Right atrium auricular region (tissue), 2 donors: ENCODE measurements at regions not wholly inside any gene's neighbourhood (a gene's known extent, or its start where the extent isn't known, plus 50 kb on each side); places are given as distances from the start of the nearest gene placed in this dataset.

Source experiments
- DNase-seq: peaks from one replicate; pipeline ENCODE4 v3.0.0-alpha.2; 2019; ENCODE audit warnings: low spot score
- H3K27ac ChIP-seq, 2 donors: fragments of 200-600 bp; sonication (generic); 1 replicate in 1 of 2; 2 replicates in 1 of 2; pipeline ENCODE4 v1.5.1; 2016 to 2019
- H3K27me3 ChIP-seq, 2 donors: fragments of 200-600 bp; sonication (generic); one replicate each; pipeline versions ENCODE4 v1.5.1 to v1.6.0; 2017 to 2019
- H3K36me3 ChIP-seq: fragments of 200-600 bp; sonication (generic); one replicate; pipeline ENCODE4 v1.5.1; 2016
- H3K4me1 ChIP-seq, 2 donors: fragments of 200-600 bp; sonication (generic); one replicate each; pipeline versions ENCODE4 v1.5.1 to v1.6.0; 2017 to 2019
- H3K4me3 ChIP-seq, 2 donors: fragments of 200-600 bp; sonication (generic); 1 replicate in 1 of 2; 2 replicates in 1 of 2; pipeline ENCODE4 v1.5.1; 2017 to 2019; ENCODE audit warnings: mild to moderate bottlenecking in 1 of 2, moderate library complexity in 1 of 2
- H3K9me3 ChIP-seq, 2 donors: fragments of 200-600 bp; sonication (generic); one replicate each; pipeline ENCODE4 v1.5.1; 2019
- TF ChIP-seq, protein P1 (sequence below), 2 donors: fragments of 200-600 bp; sonication (generic); IDR thresholded peaks; one replicate each; pipeline ENCODE4 v1.5.1; 2019; ENCODE audit warnings: antibody characterized with exemption in 2 of 2

DNA sequence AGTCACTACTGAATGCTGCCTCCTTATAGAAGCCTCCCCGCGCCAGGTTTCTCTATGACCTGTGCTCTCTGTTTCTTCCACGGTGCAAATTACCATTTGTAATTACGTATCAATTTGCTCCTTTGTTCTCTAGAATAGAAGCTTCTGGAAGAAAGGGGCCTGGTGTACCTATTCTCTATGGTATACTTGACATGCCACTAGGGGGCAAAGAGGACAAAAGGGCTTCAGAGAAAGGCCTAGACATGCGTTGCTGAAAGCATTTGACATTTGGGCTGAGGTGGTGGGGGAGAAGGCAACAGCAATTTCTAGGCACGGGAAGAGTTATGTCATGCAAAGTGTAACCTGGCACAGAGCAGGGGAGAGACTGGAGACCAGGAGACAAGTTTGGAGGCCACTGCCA is 148.7 kb downstream of the WDR11 start:
- TF ChIP-seq, protein P1, sequence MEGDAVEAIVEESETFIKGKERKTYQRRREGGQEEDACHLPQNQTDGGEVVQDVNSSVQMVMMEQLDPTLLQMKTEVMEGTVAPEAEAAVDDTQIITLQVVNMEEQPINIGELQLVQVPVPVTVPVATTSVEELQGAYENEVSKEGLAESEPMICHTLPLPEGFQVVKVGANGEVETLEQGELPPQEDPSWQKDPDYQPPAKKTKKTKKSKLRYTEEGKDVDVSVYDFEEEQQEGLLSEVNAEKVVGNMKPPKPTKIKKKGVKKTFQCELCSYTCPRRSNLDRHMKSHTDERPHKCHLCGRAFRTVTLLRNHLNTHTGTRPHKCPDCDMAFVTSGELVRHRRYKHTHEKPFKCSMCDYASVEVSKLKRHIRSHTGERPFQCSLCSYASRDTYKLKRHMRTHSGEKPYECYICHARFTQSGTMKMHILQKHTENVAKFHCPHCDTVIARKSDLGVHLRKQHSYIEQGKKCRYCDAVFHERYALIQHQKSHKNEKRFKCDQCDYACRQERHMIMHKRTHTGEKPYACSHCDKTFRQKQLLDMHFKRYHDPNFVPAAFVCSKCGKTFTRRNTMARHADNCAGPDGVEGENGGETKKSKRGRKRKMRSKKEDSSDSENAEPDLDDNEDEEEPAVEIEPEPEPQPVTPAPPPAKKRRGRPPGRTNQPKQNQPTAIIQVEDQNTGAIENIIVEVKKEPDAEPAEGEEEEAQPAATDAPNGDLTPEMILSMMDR (IDR thresholded peaks at IDR 0.05): no peak
- no peaks in the 10 kb centered on the region for H3K4me1 ChIP-seq
- H3K4me3 ChIP-seq: no peak overlapping the region
- H3K27ac ChIP-seq: no peak overlapping the region
- no peak for DNase-seq
- no peaks in the 10 kb centered on the region for H3K27me3 ChIP-seq
- no peaks in the 10 kb centered on the region for H3K36me3 ChIP-seq
- H3K9me3 ChIP-seq: no peaks in the 10 kb centered on the region

DNA sequence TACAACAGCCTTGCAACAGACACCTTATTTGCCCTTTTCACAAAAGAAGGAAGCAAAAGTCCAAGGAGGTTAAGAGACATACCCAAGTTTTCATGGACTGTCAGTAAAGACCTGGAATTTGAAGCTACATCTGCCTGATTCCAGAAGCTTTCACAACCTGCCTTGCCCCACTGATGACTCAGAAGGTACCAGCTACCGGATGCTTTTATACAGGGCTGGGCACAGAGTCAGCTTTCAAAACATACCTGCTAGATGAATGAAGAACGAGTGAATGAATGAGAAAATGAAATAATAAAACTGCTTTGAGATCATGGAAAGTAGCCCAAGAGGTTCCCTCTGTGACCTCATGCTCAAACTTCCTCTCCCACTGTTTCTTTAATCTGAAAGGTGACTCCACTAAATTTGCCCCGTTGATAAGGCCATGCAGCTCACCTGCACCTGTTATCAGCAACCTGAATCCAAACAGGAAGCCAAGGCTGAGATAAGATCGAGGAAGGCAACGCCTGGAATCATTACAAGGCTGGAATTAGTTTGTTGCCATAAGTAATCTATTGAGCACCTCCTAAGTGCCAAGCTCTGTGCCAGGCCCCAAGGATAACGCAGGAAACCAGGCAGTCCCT is 151.5 kb downstream of the WDR11 start:
- Histone ChIP-seq H3K4me1 (no peaks in the 10 kb centered on the region), H3K9me3 (peaks cover 0 to 25% of the 10 kb centered on the region in 2 donors), H3K27me3 (no peaks in the 10 kb centered on the region), H3K4me3 (no peak overlapping the region), H3K36me3 (no peaks in the 10 kb centered on the region), H3K27ac (no peak overlapping the region)
- TF ChIP-seq, protein P1 (IDR thresholded peaks at IDR 0.05): no peak
- no peak for DNase-seq

DNA sequence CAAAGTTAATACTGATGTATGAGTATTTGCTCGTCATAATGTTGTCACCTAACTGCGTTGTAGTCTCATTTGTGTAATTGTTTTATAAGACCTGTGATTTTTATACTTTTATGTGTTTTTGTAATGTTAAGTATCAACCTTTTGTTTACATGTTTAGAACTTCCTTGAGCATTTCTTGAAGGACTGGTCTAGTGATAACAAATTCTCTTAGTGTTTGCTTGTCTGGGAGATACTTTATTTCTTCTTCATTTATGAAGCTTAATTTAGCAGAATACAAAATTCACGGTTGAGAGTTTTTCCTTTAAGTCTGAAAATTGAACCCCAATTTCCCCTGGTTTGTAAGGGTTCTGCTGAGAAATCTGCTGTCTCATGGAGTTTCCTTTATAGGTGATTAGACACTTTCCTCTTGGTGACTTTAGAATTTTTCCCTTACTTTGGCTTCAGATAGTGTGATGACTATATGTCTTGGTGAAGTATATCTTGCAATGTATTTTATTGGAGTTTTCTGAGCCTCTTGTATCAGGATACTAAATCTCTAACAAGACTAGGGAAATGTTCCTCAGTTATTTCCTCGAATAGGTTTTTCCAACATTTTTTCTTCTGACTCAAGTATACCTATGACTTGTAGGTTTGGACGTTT is 154.9 kb downstream of the WDR11 start:
- no peaks in the 10 kb centered on the region for H3K27me3 ChIP-seq
- peaks cover 0 to 31% of the 10 kb centered on the region in 2 donors for H3K9me3 ChIP-seq
- no peak overlapping the region for H3K27ac ChIP-seq
- no peaks in the 10 kb centered on the region for H3K36me3 ChIP-seq
- TF ChIP-seq, protein P1 (IDR thresholded peaks at IDR 0.05): no peak
- H3K4me3 ChIP-seq: no peak overlapping the region
- no peaks in the 10 kb centered on the region for H3K4me1 ChIP-seq
- DNase-seq: no peak

DNA sequence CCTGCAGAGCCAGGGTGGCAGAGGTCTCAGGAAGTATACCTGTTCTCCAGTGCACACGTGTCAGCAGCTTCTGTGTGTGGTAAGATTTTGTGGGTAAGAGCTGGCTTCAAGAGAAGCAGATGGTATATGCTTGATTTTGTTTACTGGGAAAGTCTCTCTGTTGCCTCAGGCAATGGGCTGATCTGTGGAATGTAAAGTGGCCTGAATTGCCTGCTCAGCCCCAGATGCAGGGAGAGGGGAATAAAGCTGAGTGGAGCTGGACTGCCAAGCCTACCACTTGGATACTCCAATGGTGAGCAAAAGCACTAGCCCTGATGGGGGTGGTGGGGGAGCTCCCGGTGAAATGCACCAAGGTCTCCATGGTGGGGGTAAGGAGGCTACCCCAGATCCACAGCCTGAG is 156.1 kb downstream of the WDR11 start:
- no peak for DNase-seq
- no peak overlapping the region for H3K27ac ChIP-seq
- TF ChIP-seq, protein P1 (IDR thresholded peaks at IDR 0.05): no peak
- peaks cover 0 to 31% of the 10 kb centered on the region in 2 donors for H3K9me3 ChIP-seq
- no peaks in the 10 kb centered on the region for H3K36me3 ChIP-seq
- H3K27me3 ChIP-seq: no peaks in the 10 kb centered on the region
- H3K4me3 ChIP-seq: no peak overlapping the region
- no peaks in the 10 kb centered on the region for H3K4me1 ChIP-seq

DNA sequence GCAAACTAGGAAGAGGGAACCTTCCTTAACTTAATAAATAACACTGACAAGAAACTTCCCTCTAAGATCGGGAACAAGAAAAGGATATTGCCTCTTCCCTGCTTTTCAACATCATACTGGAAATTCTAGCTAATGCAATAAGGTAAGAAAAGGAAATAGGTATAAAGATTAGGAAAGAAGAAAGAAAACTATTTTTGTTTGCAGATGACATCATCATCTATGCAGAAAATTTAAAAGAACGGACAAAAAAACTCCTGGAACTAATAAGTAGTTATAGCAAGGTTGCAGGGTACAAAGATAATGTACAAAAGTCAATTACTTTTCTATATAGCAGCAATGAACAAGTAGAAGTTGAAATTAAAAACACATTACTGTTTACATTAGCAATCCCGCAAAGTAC is 164.8 kb downstream of the WDR11 start:
- no peak for DNase-seq
- TF ChIP-seq, protein P1 (IDR thresholded peaks at IDR 0.05): no peak
- Histone ChIP-seq H3K9me3 (peaks cover 0 to 15% of the 10 kb centered on the region in 2 donors), H3K4me1 (no peaks in the 10 kb centered on the region), H3K36me3 (no peaks in the 10 kb centered on the region), H3K4me3 (no peak overlapping the region), H3K27ac (no peak overlapping the region), H3K27me3 (no peaks in the 10 kb centered on the region)
